HEK293T (cell line): ENCODE measurements at regions not wholly inside any gene's neighbourhood (a gene's known extent, or its start where the extent isn't known, plus 50 kb on each side); places are given as distances from the start of the nearest gene placed in this dataset.

ENCODE experiments used
- CTCF ChIA-PET: fragments of 350-600 bp; formaldehyde crosslinking; extraction: SDS; loops from one replicate; lab custom pipeline; 2021; ENCODE audit warnings: antibody characterized with exemption, inconsistent platforms; lab: Yijun Ruan, JAX
- POLR2A ChIA-PET: fragments of 350-600 bp; formaldehyde crosslinking; extraction: SDS; loops from one replicate; lab custom pipeline; 2020; ENCODE audit warnings: antibody characterized with exemption, inconsistent platforms; lab: Yijun Ruan, JAX
- DNase-seq: peaks from one replicate; pipeline ENCODE4 v3.0.0; 2012; ENCODE audit warnings: mixed read lengths; ENCODE audit errors: extremely low spot score
- ARNT ChIP-seq: fragments of 450-650 bp; IDR thresholded peaks from 2 replicates; pipeline ENCODE4 v1.6.1; 2017; ENCODE audit warnings: mild to moderate bottlenecking
- BHLHE40 ChIP-seq: fragments of 450-650 bp; IDR thresholded peaks from 2 replicates; pipeline ENCODE4 v1.6.1; 2016; ENCODE audit warnings: mild to moderate bottlenecking, moderate library complexity, borderline replicate concordance
- CTBP1 ChIP-seq: fragments of 450-650 bp; IDR thresholded peaks from 2 replicates; pipeline ENCODE4 v1.6.1; 2016; ENCODE audit warnings: borderline replicate concordance
- ELF4 ChIP-seq: fragments of 450-650 bp; IDR thresholded peaks from 2 replicates; pipeline ENCODE4 v1.6.1; 2017; ENCODE audit warnings: antibody characterized with exemption
- FOXA1 ChIP-seq: fragments of 450-650 bp; IDR thresholded peaks from 2 replicates; pipeline ENCODE4 v1.6.1; 2016; ENCODE audit warnings: mild to moderate bottlenecking
- FOXK2 ChIP-seq: fragments of 450-650 bp; IDR thresholded peaks from 2 replicates; pipeline ENCODE4 v1.6.1; 2016; ENCODE audit warnings: mild to moderate bottlenecking
- FOXM1 ChIP-seq: fragments of 450-650 bp; IDR thresholded peaks from 2 replicates; pipeline ENCODE4 v1.6.1; 2017; ENCODE audit warnings: mild to moderate bottlenecking, borderline replicate concordance
- HDGF ChIP-seq: fragments of 450-650 bp; IDR thresholded peaks from 2 replicates; pipeline ENCODE4 v1.6.1; 2017; ENCODE audit warnings: antibody characterized with exemption, borderline replicate concordance
- L3MBTL2 ChIP-seq: fragments of 450-650 bp; conservative IDR thresholded peaks from 2 replicates; pipeline ENCODE4 v1.6.1; 2016; ENCODE audit warnings: mild to moderate bottlenecking
- LEF1 ChIP-seq: fragments of 450-650 bp; IDR thresholded peaks from 2 replicates; pipeline ENCODE4 v1.6.1; 2017; ENCODE audit warnings: mild to moderate bottlenecking, borderline replicate concordance
- NFRKB ChIP-seq: fragments of 450-650 bp; IDR thresholded peaks from 2 replicates; pipeline ENCODE4 v1.6.1; 2016; ENCODE audit warnings: mild to moderate bottlenecking, moderate library complexity
- SP1 ChIP-seq: fragments of 450-650 bp; IDR thresholded peaks from 2 replicates; pipeline ENCODE4 v1.6.1; 2017
- SUZ12 ChIP-seq: fragments of 450-650 bp; IDR thresholded peaks from 2 replicates; pipeline ENCODE4 v1.6.1; 2016; ENCODE audit warnings: mild to moderate bottlenecking
- TARDBP ChIP-seq: fragments of 450-650 bp; IDR thresholded peaks from 2 replicates; pipeline ENCODE4 v1.6.1; 2016
- ZNF384 ChIP-seq: fragments of 450-650 bp; IDR thresholded peaks from 2 replicates; pipeline ENCODE4 v1.6.1; 2016
- TF ChIP-seq, protein P1 (sequence below): fragments of 450-650 bp; IDR thresholded peaks from 2 replicates; pipeline ENCODE4 v1.6.1; 2016

GRCh38 chr13:74978591-74978990, 503.4 kb downstream of the TBC1D4 start:
- ChIA-PET CTCF (no interaction called here), POLR2A (no interaction called here)
- TF ChIP-seq FOXA1 (no peak), L3MBTL2 (no peak), HDGF (no peak), FOXM1 (no peak), SP1 (no peak), TARDBP (no peak), ARNT (no peak), LEF1 (no peak), NFRKB (no peak), ELF4 (no peak), BHLHE40 (no peak), CTBP1 (no peak), ZNF384 (no peak)
- TF ChIP-seq, protein P1, sequence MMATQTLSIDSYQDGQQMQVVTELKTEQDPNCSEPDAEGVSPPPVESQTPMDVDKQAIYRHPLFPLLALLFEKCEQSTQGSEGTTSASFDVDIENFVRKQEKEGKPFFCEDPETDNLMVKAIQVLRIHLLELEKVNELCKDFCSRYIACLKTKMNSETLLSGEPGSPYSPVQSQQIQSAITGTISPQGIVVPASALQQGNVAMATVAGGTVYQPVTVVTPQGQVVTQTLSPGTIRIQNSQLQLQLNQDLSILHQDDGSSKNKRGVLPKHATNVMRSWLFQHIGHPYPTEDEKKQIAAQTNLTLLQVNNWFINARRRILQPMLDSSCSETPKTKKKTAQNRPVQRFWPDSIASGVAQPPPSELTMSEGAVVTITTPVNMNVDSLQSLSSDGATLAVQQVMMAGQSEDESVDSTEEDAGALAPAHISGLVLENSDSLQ, result no peak
- DNase-seq, result no peak

- ChIA-PET POLR2A (no interaction called here), CTCF (interaction anchor here (0.6 to 0.7 kb wide), 2 partner anchors 507 to 1709 kb away, joined by 3 to 5 read pairs; no protein-coding TSS in a partner anchor)
- TF ChIP-seq NFRKB (no peak), L3MBTL2 (no peak), ARNT (no peak)
- TF ChIP-seq, protein P1, result no peak
- no peak for DNase-seq
Measured at GRCh38 chr13:74977498-74977897, 504.5 kb downstream of the TBC1D4 start.

DNA sequence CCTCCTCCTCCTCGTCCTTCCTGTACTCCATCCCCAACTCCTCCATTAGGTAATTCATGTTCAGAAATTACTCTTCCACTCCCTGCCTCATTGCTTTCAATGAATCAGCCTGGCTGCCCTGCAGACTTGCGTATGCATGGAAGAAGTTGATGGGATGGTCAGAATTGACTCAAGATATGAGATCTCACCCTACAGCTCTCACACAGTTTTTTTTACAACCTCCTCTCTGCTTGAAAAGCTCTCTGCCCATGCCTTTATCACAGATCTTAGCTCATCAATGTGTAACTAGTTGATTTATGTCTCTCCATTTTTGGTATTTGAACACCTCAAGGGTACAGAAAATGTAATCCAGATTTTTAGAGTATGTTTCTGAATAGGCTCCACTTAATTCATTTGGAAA, 506.9 kb downstream of the TBC1D4 start:
- ChIA-PET POLR2A (no interaction called here), CTCF (interaction anchor here (1.0 kb wide), 1 partner anchor 10 kb away, joined by 3 read pairs; no protein-coding TSS in a partner anchor)
- DNase-seq, result peak; percentile 49
- peak; percentile 68 for TF ChIP-seq ZNF384
- TF ChIP-seq FOXK2, result no peak
- peak; percentile 13; the same call in 1 of the 2 replicates for TF ChIP-seq TARDBP
- TF ChIP-seq, protein P1, result peak; percentile 91
- TF ChIP-seq CTBP1, result peak; percentile 87

DNA sequence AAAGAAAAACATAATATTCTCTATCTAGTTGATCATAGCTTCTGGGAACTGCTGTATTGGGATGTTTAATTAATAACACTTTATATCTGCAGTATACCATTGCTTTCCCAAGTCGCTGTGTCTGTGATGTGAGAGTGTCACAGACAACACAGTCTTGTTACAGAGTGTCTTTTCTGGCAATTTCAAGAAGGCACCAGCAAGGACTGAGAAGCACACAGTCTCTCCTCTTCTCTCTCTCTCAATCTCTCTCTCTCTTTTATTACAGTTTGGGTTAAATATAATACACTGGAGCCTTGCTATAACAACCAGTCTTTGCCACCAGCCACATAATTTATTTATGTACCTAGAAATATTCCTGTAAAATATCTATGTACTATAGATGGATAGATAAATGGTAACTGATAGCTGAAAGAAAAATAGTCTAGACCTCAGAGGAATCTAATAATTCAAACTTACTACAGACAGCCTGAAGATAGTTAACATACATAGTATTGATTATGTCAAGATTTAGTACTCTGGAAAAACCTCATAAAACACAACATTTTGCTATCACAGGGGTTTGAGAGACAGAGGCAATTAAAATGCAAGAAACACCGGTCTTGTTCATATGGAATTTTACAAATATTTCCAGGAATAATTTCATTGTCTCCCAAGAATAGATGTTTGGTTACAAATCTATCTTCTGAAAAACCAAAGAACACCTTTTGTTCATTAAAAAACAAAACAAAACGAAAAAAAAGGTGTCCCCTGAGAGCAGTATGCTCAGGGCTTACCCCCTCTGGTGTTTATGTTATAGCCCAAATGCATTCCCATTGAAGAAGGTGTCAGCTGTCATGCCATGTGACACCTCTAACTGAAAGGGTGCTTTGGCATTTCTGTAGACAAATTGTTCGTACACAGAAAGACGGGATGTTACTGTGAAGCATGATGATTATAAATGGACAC, 507.8 kb downstream of the TBC1D4 start:
- ChIA-PET CTCF (interaction anchor here (1.0 kb wide), 1 partner anchor 11 kb away, joined by 3 read pairs; no protein-coding TSS in a partner anchor), POLR2A (no interaction called here)
- DNase-seq, result peak; percentile 56
- TF ChIP-seq ARNT, result no peak
- no peak for TF ChIP-seq FOXK2
- no peak for TF ChIP-seq SUZ12
- TF ChIP-seq LEF1, result no peak
- TF ChIP-seq FOXA1, result no peak
- no peak for TF ChIP-seq HDGF
- peak; percentile 75 for TF ChIP-seq ZNF384
- TF ChIP-seq L3MBTL2, result no peak; the same call in 1 of the 2 replicates
- no peak for TF ChIP-seq FOXM1
- TF ChIP-seq, protein P1, result peak; percentile 92
- TF ChIP-seq SP1, result no peak
- peak; percentile 72 for TF ChIP-seq CTBP1

DNA sequence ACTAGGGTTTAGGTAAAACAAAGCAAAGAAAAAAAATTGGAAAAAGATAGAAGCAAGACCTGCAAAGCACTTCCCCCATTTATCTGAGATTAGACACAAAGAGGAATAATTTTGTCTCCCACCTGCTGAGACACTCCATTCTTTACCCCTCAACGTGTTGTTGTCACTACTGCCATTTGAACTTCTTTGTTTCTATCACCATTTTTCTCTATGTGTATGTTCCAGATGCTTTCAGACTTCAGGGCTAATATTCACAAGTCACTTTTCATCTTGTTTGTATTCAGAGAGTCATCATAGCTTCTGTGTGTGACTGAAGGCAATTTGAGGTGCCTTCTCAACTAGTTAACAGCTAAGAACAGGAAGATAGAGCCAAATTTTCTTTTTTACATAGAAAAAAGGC, 512.5 kb downstream of the TBC1D4 start:
- DNase-seq, result no peak
- no peak for TF ChIP-seq ARNT
- no peak for TF ChIP-seq BHLHE40
- TF ChIP-seq HDGF, result no peak
- TF ChIP-seq ZNF384, result no peak
- no peak for TF ChIP-seq LEF1
- no peak for TF ChIP-seq SUZ12
- no peak for TF ChIP-seq NFRKB
- TF ChIP-seq, protein P1, result no peak
- TF ChIP-seq CTBP1, result no peak
- TF ChIP-seq FOXM1, result no peak
- TF ChIP-seq L3MBTL2, result no peak
- ChIA-PET CTCF (interaction anchor here (0.7 kb wide), 1 partner anchor 28 kb away, joined by 3 read pairs; no protein-coding TSS in a partner anchor), POLR2A (no interaction called here)
